ENCODE measurements at regions not wholly inside any gene's neighbourhood (a gene's known extent, or its start where the extent isn't known, plus 50 kb on each side); places are given as distances from the start of the nearest gene placed in this dataset.

- H3K36me3 Mint-ChIP-seq, result no peaks in the 10 kb centered on the region
- peaks cover 5 to 7% (median 6%) of the 10 kb centered on the region in 3 donors for H3K4me1 Mint-ChIP-seq
- H3K9me3 Mint-ChIP-seq, result no peaks in the 10 kb centered on the region
- H3K27me3 Mint-ChIP-seq, result peaks cover 0 to 11% (median 0%) of the 10 kb centered on the region in 3 donors
- H3K27ac Mint-ChIP-seq, result peak overlapping the region in 1 of 6 donors; percentile 58
- H3K4me3 Mint-ChIP-seq, result no peak overlapping the region
- no peak for DNase-seq
- no peak for ATAC-seq (ENCODE audit: low read depth in 2 of 2)
Measured at GRCh38 chr2:65639156-65639864, 206.9 kb upstream of the SPRED2 start.

GRCh38 chr2:65638443-65638842 lies 206.0 kb upstream of the SPRED2 start:
- DNase-seq, result no peak
- H3K36me3 Mint-ChIP-seq, result no peaks in the 10 kb centered on the region
- H3K27me3 Mint-ChIP-seq, result peaks cover 0 to 11% (median 0%) of the 10 kb centered on the region in 3 donors
- no peak for ATAC-seq (ENCODE audit: low read depth in 2 of 2)
- no peaks in the 10 kb centered on the region for H3K9me3 Mint-ChIP-seq
- no peak overlapping the region for H3K4me3 Mint-ChIP-seq
- peaks cover 5 to 7% (median 6%) of the 10 kb centered on the region in 3 donors for H3K4me1 Mint-ChIP-seq
- H3K27ac Mint-ChIP-seq, result peak overlapping the region in 2 of 6 donors; percentile 25 to 76

GRCh38 chr2:65636813-65637483 lies 204.5 kb upstream of the SPRED2 start:
- Mint-ChIP-seq H3K27me3 (peaks cover 0 to 11% (median 0%) of the 10 kb centered on the region in 3 donors), H3K36me3 (no peaks in the 10 kb centered on the region), H3K4me1 (peaks cover 5 to 7% (median 6%) of the 10 kb centered on the region in 3 donors), H3K4me3 (no peak overlapping the region), H3K27ac (no peak overlapping the region), H3K9me3 (no peaks in the 10 kb centered on the region)
- DNase-seq, result no peak
- ATAC-seq (ENCODE audit: low read depth in 2 of 2), result no peak

- H3K4me3 Mint-ChIP-seq, result no peak overlapping the region
- H3K27ac Mint-ChIP-seq, result no peak overlapping the region
- ATAC-seq (ENCODE audit: low read depth in 2 of 2), result no peak
- H3K9me3 Mint-ChIP-seq, result no peaks in the 10 kb centered on the region
- H3K27me3 Mint-ChIP-seq, result peaks cover 0 to 11% (median 0%) of the 10 kb centered on the region in 3 donors
- H3K36me3 Mint-ChIP-seq, result no peaks in the 10 kb centered on the region
- DNase-seq, result no peak
- peaks cover 5 to 7% (median 6%) of the 10 kb centered on the region in 3 donors for H3K4me1 Mint-ChIP-seq
Measured at GRCh38 chr2:65636024-65636423, 203.6 kb upstream of the SPRED2 start.

- Mint-ChIP-seq H3K36me3 (no peaks in the 10 kb centered on the region), H3K27ac (no peak overlapping the region), H3K4me1 (peaks cover 0 to 2% (median 0%) of the 10 kb centered on the region in 3 donors), H3K9me3 (no peaks in the 10 kb centered on the region), H3K4me3 (no peak overlapping the region), H3K27me3 (peaks cover 0 to 6% (median 0%) of the 10 kb centered on the region in 3 donors)
- DNase-seq (no peak), ATAC-seq (ENCODE audit: low read depth in 2 of 2) (no peak)
Measured at GRCh38 chr2:65634304-65634703, 201.9 kb upstream of the SPRED2 start.

GRCh38 chr2:65630643-65631042 lies 198.2 kb upstream of the SPRED2 start:
- H3K4me1 Mint-ChIP-seq, result peaks cover 0 to 5% (median 2%) of the 10 kb centered on the region in 3 donors
- ATAC-seq (ENCODE audit: low read depth in 2 of 2), result no peak
- H3K27ac Mint-ChIP-seq, result peak overlapping the region in 1 of 6 donors; percentile 49
- H3K36me3 Mint-ChIP-seq, result no peaks in the 10 kb centered on the region
- no peaks in the 10 kb centered on the region for H3K27me3 Mint-ChIP-seq
- no peak for DNase-seq
- H3K9me3 Mint-ChIP-seq, result peaks cover 0 to 4% (median 0%) of the 10 kb centered on the region in 7 donors
- no peak overlapping the region for H3K4me3 Mint-ChIP-seq

- DNase-seq (no peak), ATAC-seq (ENCODE audit: low read depth in 2 of 2) (no peak)
- Mint-ChIP-seq H3K27me3 (no peaks in the 10 kb centered on the region), H3K9me3 (peaks cover 0 to 4% (median 0%) of the 10 kb centered on the region in 7 donors), H3K27ac (no peak overlapping the region), H3K36me3 (peaks cover 0 to 1% of the 10 kb centered on the region in 2 donors), H3K4me1 (peaks cover 1 to 15% (median 14%) of the 10 kb centered on the region in 3 donors), H3K4me3 (no peak overlapping the region)
Measured at GRCh38 chr2:65628156-65628555, 195.8 kb upstream of the SPRED2 start.

GRCh38 chr2:65626831-65627230 lies 194.4 kb upstream of the SPRED2 start:
- DNase-seq (no peak), ATAC-seq (ENCODE audit: low read depth in 2 of 2) (no peak)
- peaks cover 0 to 4% (median 0%) of the 10 kb centered on the region in 7 donors for H3K9me3 Mint-ChIP-seq
- peaks cover 0 to 7% (median 0%) of the 10 kb centered on the region in 3 donors for H3K27me3 Mint-ChIP-seq
- no peak overlapping the region for H3K4me3 Mint-ChIP-seq
- H3K27ac Mint-ChIP-seq, result no peak overlapping the region
- peaks cover 14 to 27% (median 27%) of the 10 kb centered on the region in 3 donors for H3K4me1 Mint-ChIP-seq
- H3K36me3 Mint-ChIP-seq, result peaks cover 0 to 15% of the 10 kb centered on the region in 2 donors

- H3K27me3 Mint-ChIP-seq, result peaks cover 0 to 11% (median 0%) of the 10 kb centered on the region in 3 donors
- no peak for ATAC-seq (ENCODE audit: low read depth in 2 of 2)
- H3K9me3 Mint-ChIP-seq, result peaks cover 0 to 4% (median 0%) of the 10 kb centered on the region in 7 donors
- H3K4me3 Mint-ChIP-seq, result no peak overlapping the region
- peaks cover 0 to 15% of the 10 kb centered on the region in 2 donors for H3K36me3 Mint-ChIP-seq
- no peak overlapping the region for H3K27ac Mint-ChIP-seq
- peaks cover 16 to 29% (median 27%) of the 10 kb centered on the region in 3 donors for H3K4me1 Mint-ChIP-seq
- DNase-seq, result no peak
Measured at GRCh38 chr2:65625982-65626381, 193.6 kb upstream of the SPRED2 start.

- Mint-ChIP-seq H3K4me1 (peaks cover 16 to 30% (median 22%) of the 10 kb centered on the region in 3 donors), H3K27me3 (peaks cover 0 to 16% (median 0%) of the 10 kb centered on the region in 3 donors), H3K36me3 (peaks cover 0 to 15% of the 10 kb centered on the region in 2 donors), H3K27ac (peak overlapping the region in 2 of 6 donors; percentile 87 to 88), H3K4me3 (peak overlapping the region in 7 of 8 donors; percentile 2 to 72 (median 22)), H3K9me3 (peaks cover 0 to 2% (median 0%) of the 10 kb centered on the region in 7 donors)
- ATAC-seq (ENCODE audit: low read depth in 2 of 2), result no peak
- no peak for DNase-seq
Measured at GRCh38 chr2:65622951-65623535, 190.6 kb upstream of the SPRED2 start.

- H3K27me3 Mint-ChIP-seq, result peaks cover 0 to 16% (median 0%) of the 10 kb centered on the region in 3 donors
- H3K4me3 Mint-ChIP-seq, result peak overlapping the region in 7 of 8 donors; percentile 2 to 72 (median 23)
- peaks cover 16 to 30% (median 22%) of the 10 kb centered on the region in 3 donors for H3K4me1 Mint-ChIP-seq
- no peaks in the 10 kb centered on the region for H3K9me3 Mint-ChIP-seq
- H3K27ac Mint-ChIP-seq, result peak overlapping the region in 2 of 6 donors; percentile 74 to 87
- ATAC-seq (ENCODE audit: low read depth in 2 of 2), result no peak
- peaks cover 0 to 15% of the 10 kb centered on the region in 2 donors for H3K36me3 Mint-ChIP-seq
- no peak for DNase-seq
Measured at GRCh38 chr2:65622499-65622898, 190.1 kb upstream of the SPRED2 start.

GRCh38 chr2:65620524-65620923 lies 188.1 kb upstream of the SPRED2 start:
- Mint-ChIP-seq H3K27ac (no peak overlapping the region), H3K9me3 (no peaks in the 10 kb centered on the region), H3K4me3 (no peak overlapping the region), H3K36me3 (peaks cover 0 to 15% of the 10 kb centered on the region in 2 donors), H3K4me1 (peaks cover 16 to 30% (median 22%) of the 10 kb centered on the region in 3 donors), H3K27me3 (peaks cover 0 to 16% (median 0%) of the 10 kb centered on the region in 3 donors)
- DNase-seq, result no peak
- no peak for ATAC-seq (ENCODE audit: low read depth in 2 of 2)

GRCh38 chr2:65620026-65620425 lies 187.6 kb upstream of the SPRED2 start:
- ATAC-seq (ENCODE audit: low read depth in 2 of 2) (no peak), DNase-seq (no peak)
- peaks cover 16 to 30% (median 22%) of the 10 kb centered on the region in 3 donors for H3K4me1 Mint-ChIP-seq
- H3K27me3 Mint-ChIP-seq, result peaks cover 0 to 16% (median 0%) of the 10 kb centered on the region in 3 donors
- peaks cover 0 to 15% of the 10 kb centered on the region in 2 donors for H3K36me3 Mint-ChIP-seq
- H3K9me3 Mint-ChIP-seq, result no peaks in the 10 kb centered on the region
- no peak overlapping the region for H3K4me3 Mint-ChIP-seq
- H3K27ac Mint-ChIP-seq, result no peak overlapping the region

Measured in naive B cell (primary cell).